ENCODE measurements at regions not wholly inside any gene's neighbourhood (a gene's known extent, or its start where the extent isn't known, plus 50 kb on each side); places are given as distances from the start of the nearest gene placed in this dataset.

DNA sequence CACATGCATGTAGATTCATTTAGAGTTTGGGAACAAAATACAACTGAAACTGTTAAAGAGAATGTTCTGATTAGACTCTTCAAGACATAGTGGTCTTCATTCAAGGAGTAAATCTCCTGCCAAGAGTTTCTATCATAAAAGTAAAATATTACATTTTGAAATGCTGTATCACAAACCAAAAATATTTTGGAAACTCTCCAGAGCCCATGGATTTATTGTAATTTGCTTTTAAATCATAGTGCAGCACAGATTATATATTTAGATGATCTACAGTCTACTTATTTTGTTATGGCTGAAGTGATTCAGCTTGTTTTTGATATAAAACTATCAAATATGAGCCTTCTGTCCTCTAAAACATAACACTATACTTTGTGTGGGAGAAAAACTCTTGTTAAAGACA lies 105.3 kb downstream of the DISP1 start:
- DNase-seq (ENCODE audit: extremely low spot score): no peak
- H3K4me1 ChIP-seq (ENCODE audit: insufficient read depth): no peaks in the 10 kb centered on the region
- peaks cover 3% of the 10 kb centered on the region for H3K36me3 ChIP-seq (ENCODE audit: insufficient read depth)
- no peak overlapping the region for H3K4me3 ChIP-seq (ENCODE audit: low read depth, low read length)
- no peak overlapping the region for H3K27ac ChIP-seq (ENCODE audit: low read depth)

GRCh38 chr1:222921945-222922344 lies 107.1 kb downstream of the DISP1 start:
- no peak overlapping the region for H3K4me3 ChIP-seq (ENCODE audit: low read depth, low read length)
- H3K27ac ChIP-seq (ENCODE audit: low read depth): no peak overlapping the region
- DNase-seq (ENCODE audit: extremely low spot score): no peak
- no peaks in the 10 kb centered on the region for H3K4me1 ChIP-seq (ENCODE audit: insufficient read depth)
- WGBS: 75% methylated on average over 1 of the region's 1 CpG
- H3K36me3 ChIP-seq (ENCODE audit: insufficient read depth): peaks cover 3% of the 10 kb centered on the region

- Histone ChIP-seq H3K4me3 (ENCODE audit: low read depth, low read length) (no peak overlapping the region), H3K27ac (ENCODE audit: low read depth) (no peak overlapping the region), H3K4me1 (ENCODE audit: insufficient read depth) (no peaks in the 10 kb centered on the region), H3K36me3 (ENCODE audit: insufficient read depth) (no peaks in the 10 kb centered on the region)
- no peak for DNase-seq (ENCODE audit: extremely low spot score)
- WGBS: 29% methylated on average over 3 of the region's 3 CpGs
Observed at GRCh38 chr1:222923506-222923905, 108.7 kb downstream of the DISP1 start.

DNA sequence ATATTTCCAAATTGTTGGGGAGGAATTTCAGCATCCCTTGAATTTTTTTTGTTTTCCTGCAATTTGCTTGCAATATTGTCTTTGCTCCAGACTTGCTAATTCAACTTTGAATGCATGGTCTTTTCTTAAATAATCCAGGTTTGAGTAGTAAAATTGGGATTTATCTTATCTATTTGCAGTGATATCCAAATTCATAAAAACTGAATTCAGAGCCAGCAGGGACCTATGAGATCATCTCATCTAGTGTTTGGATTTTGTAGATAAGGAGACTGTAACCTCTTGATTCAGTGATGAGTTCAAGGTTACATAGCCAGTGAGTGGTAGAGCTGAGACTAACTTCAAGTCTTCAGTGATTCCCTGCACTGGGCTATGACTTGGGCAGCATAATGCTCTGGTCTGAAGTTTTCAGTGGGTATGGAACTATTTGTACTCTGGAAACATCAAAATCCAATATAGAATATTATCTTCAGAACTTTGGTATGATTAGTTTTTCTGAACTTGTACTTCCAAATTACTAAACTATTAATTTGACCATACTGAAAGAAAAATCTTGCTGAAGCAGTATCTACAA lies 109.4 kb downstream of the DISP1 start:
- no peak overlapping the region for H3K4me3 ChIP-seq (ENCODE audit: low read depth, low read length)
- no peak for DNase-seq (ENCODE audit: extremely low spot score)
- H3K27ac ChIP-seq (ENCODE audit: low read depth): no peak overlapping the region
- no peaks in the 10 kb centered on the region for H3K36me3 ChIP-seq (ENCODE audit: insufficient read depth)
- H3K4me1 ChIP-seq (ENCODE audit: insufficient read depth): no peaks in the 10 kb centered on the region

DNA sequence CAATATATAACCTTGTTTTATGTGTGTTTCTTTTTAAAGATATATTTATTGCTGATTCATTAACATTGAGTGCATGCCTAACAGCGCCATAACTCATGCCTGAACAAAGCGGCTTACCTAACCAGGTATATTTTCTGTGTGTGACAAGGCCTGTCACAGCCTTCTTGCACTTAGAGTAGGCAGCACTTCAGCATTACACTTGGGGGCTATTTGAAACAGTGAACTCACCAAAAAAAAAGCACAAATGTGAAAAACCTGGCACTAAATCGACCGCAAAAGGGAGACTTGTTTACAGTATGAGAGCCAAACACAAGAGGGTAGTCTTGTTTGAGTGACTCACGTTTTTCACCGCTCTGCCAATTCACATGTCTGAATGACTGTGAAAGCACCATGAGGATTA lies 111.7 kb downstream of the DISP1 start:
- H3K4me1 ChIP-seq (ENCODE audit: insufficient read depth): no peaks in the 10 kb centered on the region
- 64% methylated on average over 6 of the region's 6 CpGs for WGBS

GRCh38 chr1:222927031-222927430 lies 112.2 kb downstream of the DISP1 start:
- Histone ChIP-seq H3K4me1 (ENCODE audit: insufficient read depth) (no peaks in the 10 kb centered on the region), H3K27ac (ENCODE audit: low read depth) (no peak overlapping the region)
- WGBS: 78% methylated on average over 4 of the region's 4 CpGs

More for the DNA sequence above, 111.7 kb downstream of the DISP1 start:
- no peaks in the 10 kb centered on the region for H3K36me3 ChIP-seq (ENCODE audit: insufficient read depth)
- no peak for DNase-seq (ENCODE audit: extremely low spot score)
- no peak overlapping the region for H3K27ac ChIP-seq (ENCODE audit: low read depth)
- H3K4me3 ChIP-seq (ENCODE audit: low read depth, low read length): no peak overlapping the region

GRCh38 chr1:222928212-222928611 lies 113.4 kb downstream of the DISP1 start:
- H3K36me3 ChIP-seq (ENCODE audit: insufficient read depth): no peaks in the 10 kb centered on the region
- H3K4me1 ChIP-seq (ENCODE audit: insufficient read depth): no peaks in the 10 kb centered on the region
- H3K4me3 ChIP-seq (ENCODE audit: low read depth, low read length): no peak overlapping the region
- no peak overlapping the region for H3K27ac ChIP-seq (ENCODE audit: low read depth)
- no peak for DNase-seq (ENCODE audit: extremely low spot score)
- WGBS: 13% methylated on average over 3 of the region's 3 CpGs

More at GRCh38 chr1:222927031-222927430, 112.2 kb downstream of the DISP1 start:
- H3K36me3 ChIP-seq (ENCODE audit: insufficient read depth): no peaks in the 10 kb centered on the region
- DNase-seq (ENCODE audit: extremely low spot score): no peak
- H3K4me3 ChIP-seq (ENCODE audit: low read depth, low read length): no peak overlapping the region

GRCh38 chr1:222930070-222930469 lies 115.2 kb downstream of the DISP1 start:
- Histone ChIP-seq H3K4me3 (ENCODE audit: low read depth, low read length) (no peak overlapping the region), H3K27ac (ENCODE audit: low read depth) (no peak overlapping the region), H3K4me1 (ENCODE audit: insufficient read depth) (no peaks in the 10 kb centered on the region), H3K36me3 (ENCODE audit: insufficient read depth) (no peaks in the 10 kb centered on the region)
- DNase-seq (ENCODE audit: extremely low spot score): no peak

GRCh38 chr1:222931023-222931422 lies 116.2 kb downstream of the DISP1 start:
- WGBS: 42% methylated on average over 1 of the region's 1 CpG
- H3K4me1 ChIP-seq (ENCODE audit: insufficient read depth): no peaks in the 10 kb centered on the region
- no peak for DNase-seq (ENCODE audit: extremely low spot score)
- no peaks in the 10 kb centered on the region for H3K36me3 ChIP-seq (ENCODE audit: insufficient read depth)
- no peak overlapping the region for H3K27ac ChIP-seq (ENCODE audit: low read depth)
- no peak overlapping the region for H3K4me3 ChIP-seq (ENCODE audit: low read depth, low read length)

GRCh38 chr1:222933273-222933672 lies 118.4 kb downstream of the DISP1 start:
- DNase-seq (ENCODE audit: extremely low spot score): no peak
- 89% methylated on average over 2 of the region's 2 CpGs for WGBS
- Histone ChIP-seq H3K4me3 (ENCODE audit: low read depth, low read length) (no peak overlapping the region), H3K27ac (ENCODE audit: low read depth) (no peak overlapping the region), H3K4me1 (ENCODE audit: insufficient read depth) (no peaks in the 10 kb centered on the region), H3K36me3 (ENCODE audit: insufficient read depth) (no peaks in the 10 kb centered on the region)

DNA sequence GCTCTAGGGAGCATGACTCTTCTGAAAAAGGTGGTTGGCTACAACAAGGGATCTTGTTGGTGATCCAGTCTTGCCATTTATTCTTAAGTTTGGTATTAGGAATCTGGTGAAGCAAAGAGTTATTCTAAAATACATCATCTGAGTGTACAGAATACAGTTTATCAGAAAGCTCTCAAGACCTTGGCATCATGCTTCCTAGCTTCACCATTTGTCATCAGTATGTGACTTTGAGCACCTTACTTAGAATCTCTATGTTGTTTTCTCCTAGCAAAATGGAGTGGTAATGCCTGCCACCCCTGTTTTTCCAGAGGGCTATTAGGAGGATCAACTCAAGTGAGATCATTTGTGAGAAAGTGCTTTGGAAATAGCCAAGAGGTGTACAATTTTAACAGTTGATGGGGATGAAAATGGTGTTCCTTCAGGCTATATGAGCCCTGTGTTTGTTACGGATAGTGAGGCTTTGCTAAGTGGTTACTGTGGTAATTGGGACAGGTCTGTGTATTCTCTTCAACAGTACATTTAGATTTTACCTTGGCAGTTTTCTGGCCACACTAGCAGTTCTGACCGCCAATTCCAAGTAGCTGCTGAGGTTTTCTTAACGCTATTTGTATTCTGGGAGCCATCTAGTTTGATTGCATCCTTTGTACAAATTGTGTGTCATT lies 120.5 kb downstream of the DISP1 start:
- Histone ChIP-seq H3K4me3 (ENCODE audit: low read depth, low read length) (no peak overlapping the region), H3K27ac (ENCODE audit: low read depth) (no peak overlapping the region), H3K36me3 (ENCODE audit: insufficient read depth) (no peaks in the 10 kb centered on the region), H3K4me1 (ENCODE audit: insufficient read depth) (no peaks in the 10 kb centered on the region)
- no peak for DNase-seq (ENCODE audit: extremely low spot score)
- WGBS: 73% methylated on average over 3 of the region's 3 CpGs

GRCh38 chr1:222936042-222936441 lies 121.2 kb downstream of the DISP1 start:
- DNase-seq (ENCODE audit: extremely low spot score): no peak
- Histone ChIP-seq H3K27ac (ENCODE audit: low read depth) (no peak overlapping the region), H3K4me3 (ENCODE audit: low read depth, low read length) (no peak overlapping the region), H3K36me3 (ENCODE audit: insufficient read depth) (no peaks in the 10 kb centered on the region), H3K4me1 (ENCODE audit: insufficient read depth) (no peaks in the 10 kb centered on the region)
- WGBS: 88% methylated on average over 2 of the region's 2 CpGs

GRCh38 chr1:222938986-222939385 lies 124.1 kb downstream of the DISP1 start:
- H3K4me3 ChIP-seq (ENCODE audit: low read depth, low read length): no peak overlapping the region
- H3K27ac ChIP-seq (ENCODE audit: low read depth): no peak overlapping the region
- H3K36me3 ChIP-seq (ENCODE audit: insufficient read depth): no peaks in the 10 kb centered on the region
- H3K4me1 ChIP-seq (ENCODE audit: insufficient read depth): no peaks in the 10 kb centered on the region
- WGBS: 73% methylated on average over 1 of the region's 1 CpG
- no peak for DNase-seq (ENCODE audit: extremely low spot score)

DNA sequence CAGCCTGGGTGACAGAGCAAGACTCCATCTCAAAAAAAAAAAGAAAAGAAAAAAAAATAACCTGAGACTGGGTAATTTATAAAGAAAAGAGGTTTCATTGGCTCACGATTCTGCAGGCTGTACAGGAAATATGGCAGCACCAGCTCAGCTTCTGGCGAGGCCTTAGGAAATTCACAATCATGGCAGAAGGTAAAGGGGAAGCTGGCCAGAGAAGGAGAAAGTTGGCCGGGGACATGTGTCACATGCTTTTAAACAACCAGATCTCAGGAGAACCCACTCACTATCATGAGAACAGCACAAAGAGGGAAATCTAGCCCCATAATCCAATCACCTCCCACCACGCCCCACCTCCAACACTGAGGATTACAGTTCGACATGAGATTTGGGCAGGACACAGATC lies 125.3 kb downstream of the DISP1 start:
- Histone ChIP-seq H3K36me3 (ENCODE audit: insufficient read depth) (no peaks in the 10 kb centered on the region), H3K4me1 (ENCODE audit: insufficient read depth) (no peaks in the 10 kb centered on the region), H3K27ac (ENCODE audit: low read depth) (no peak overlapping the region), H3K4me3 (ENCODE audit: low read depth, low read length) (no peak overlapping the region)
- DNase-seq (ENCODE audit: extremely low spot score): no peak
- 87% methylated on average over 5 of the region's 5 CpGs for WGBS

- WGBS: 73% methylated on average over 2 of the region's 2 CpGs
- Histone ChIP-seq H3K27ac (ENCODE audit: low read depth) (no peak overlapping the region), H3K4me1 (ENCODE audit: insufficient read depth) (no peaks in the 10 kb centered on the region), H3K4me3 (ENCODE audit: low read depth, low read length) (no peak overlapping the region), H3K36me3 (ENCODE audit: insufficient read depth) (no peaks in the 10 kb centered on the region)
- no peak for DNase-seq (ENCODE audit: extremely low spot score)
Observed at GRCh38 chr1:222940906-222941305, 126.1 kb downstream of the DISP1 start.
